ENCODE measurements at regions not wholly inside any gene's neighbourhood (a gene's known extent, or its start where the extent isn't known, plus 50 kb on each side); places are given as distances from the start of the nearest gene placed in this dataset.

GRCh38 chr2:77720115-77720514, 197.9 kb upstream of the LRRTM4 start:
- Histone ChIP-seq H3K4me1 (ENCODE audit: control insufficient read depth, insufficient read depth, low read length) (no peaks in the 10 kb centered on the region), H3K36me3 (ENCODE audit: control insufficient read depth in 2 of 2, insufficient read depth in 1 of 2, low read length in 2 of 2) (no peaks in the 10 kb centered on the region), H3K4me3 (ENCODE audit: low read depth, low read length) (no peak overlapping the region), H3K9me3 (ENCODE audit: control insufficient read depth, insufficient read depth, low read depth, low read length) (no peaks in the 10 kb centered on the region), H3K27ac (ENCODE audit: extremely low read depth, low read depth, low read length) (no peak overlapping the region)
- TF ChIP-seq ZNF302 (tag by site-specific recombination; IDR thresholded peaks at IDR 0.05; ENCODE audit: low read depth) (no peak), ZNF138 (tag by site-specific recombination; IDR thresholded peaks at IDR 0.05; ENCODE audit: borderline replicate concordance) (no peak), KLF9 (tag by site-specific recombination; IDR thresholded peaks at IDR 0.05; ENCODE audit: low read depth) (no peak), ZBTB6 (tag by site-specific recombination; IDR thresholded peaks at IDR 0.05) (no peak), ZNF184 (tag by site-specific recombination; IDR thresholded peaks at IDR 0.05) (no peak), ZNF777 (tag by site-specific recombination; IDR thresholded peaks at IDR 0.05; ENCODE audit: borderline replicate concordance) (no peak)
- ChIA-PET CTCF (no interaction called here), POLR2A (no interaction called here)

DNA sequence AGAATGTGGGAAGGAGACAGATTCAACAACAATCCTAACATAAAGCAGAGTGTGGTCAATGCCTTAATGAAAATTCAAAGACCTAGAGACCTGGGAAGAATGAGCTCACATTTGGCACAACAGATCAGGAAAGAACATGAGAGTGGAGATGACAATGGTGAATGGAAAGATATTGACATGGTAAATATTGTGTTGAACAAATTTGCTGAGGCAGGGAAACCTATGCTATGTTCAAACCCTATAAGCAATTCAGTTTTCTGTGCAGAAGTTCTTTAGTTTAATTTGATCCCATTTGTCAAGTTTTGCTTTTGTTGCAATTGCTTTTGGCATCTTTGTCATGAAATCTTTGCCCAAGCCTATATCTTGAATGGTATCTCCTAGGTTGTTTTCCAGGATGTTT, 199.4 kb upstream of the LRRTM4 start:
- CTCF ChIA-PET, result no interaction called here
- H3K36me3 ChIP-seq (ENCODE audit: control insufficient read depth in 2 of 2, insufficient read depth in 1 of 2, low read length in 2 of 2), result no peaks in the 10 kb centered on the region
- no peaks in the 10 kb centered on the region for H3K4me1 ChIP-seq (ENCODE audit: control insufficient read depth, insufficient read depth, low read length)
- POLR2A ChIA-PET, result no interaction called here
- no peak overlapping the region for H3K27ac ChIP-seq (ENCODE audit: extremely low read depth, low read depth, low read length)
- H3K9me3 ChIP-seq (ENCODE audit: control insufficient read depth, insufficient read depth, low read depth, low read length), result no peaks in the 10 kb centered on the region
- no peak overlapping the region for H3K4me3 ChIP-seq (ENCODE audit: low read depth, low read length)
- TF ChIP-seq ZNF350 (tag by site-specific recombination; IDR thresholded peaks at IDR 0.05), result no peak
- TF ChIP-seq ZNF501 (tag by site-specific recombination; IDR thresholded peaks at IDR 0.05), result no peak
- no peak for TF ChIP-seq HOXD13 (CRISPR knock-in tag; IDR thresholded peaks at IDR 0.05; ENCODE audit: borderline replicate concordance)
- TF ChIP-seq ZFP69B (tag by site-specific recombination; IDR thresholded peaks at IDR 0.05), result no peak
- TF ChIP-seq, protein P1, sequence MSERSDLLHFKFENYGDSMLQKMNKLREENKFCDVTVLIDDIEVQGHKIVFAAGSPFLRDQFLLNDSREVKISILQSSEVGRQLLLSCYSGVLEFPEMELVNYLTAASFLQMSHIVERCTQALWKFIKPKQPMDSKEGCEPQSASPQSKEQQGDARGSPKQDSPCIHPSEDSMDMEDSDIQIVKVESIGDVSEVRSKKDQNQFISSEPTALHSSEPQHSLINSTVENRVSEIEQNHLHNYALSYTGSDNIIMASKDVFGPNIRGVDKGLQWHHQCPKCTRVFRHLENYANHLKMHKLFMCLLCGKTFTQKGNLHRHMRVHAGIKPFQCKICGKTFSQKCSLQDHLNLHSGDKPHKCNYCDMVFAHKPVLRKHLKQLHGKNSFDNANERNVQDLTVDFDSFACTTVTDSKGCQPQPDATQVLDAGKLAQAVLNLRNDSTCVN (tag by site-specific recombination; optimal IDR thresholded peaks at IDR 0.05), result no peak
- TF ChIP-seq SETDB1 (IDR thresholded peaks at IDR 0.05; ENCODE audit: insufficient read length, low read length), result no peak
- no peak for TF ChIP-seq ZNF292 (tag by site-specific recombination; IDR thresholded peaks at IDR 0.05; ENCODE audit: borderline replicate concordance, low read depth)
- no peak for TF ChIP-seq ZNF514 (tag by site-specific recombination; IDR thresholded peaks at IDR 0.05)
- TF ChIP-seq ZNF423 (tag by site-specific recombination; IDR thresholded peaks at IDR 0.05), result no peak
- TF ChIP-seq ZNF202 (tag by site-specific recombination; IDR thresholded peaks at IDR 0.05; ENCODE audit: borderline replicate concordance), result no peak
- no peak for TF ChIP-seq ZNF670 (tag by site-specific recombination; IDR thresholded peaks at IDR 0.05; ENCODE audit: low read depth)
- TF ChIP-seq ZNF747 (tag by site-specific recombination; IDR thresholded peaks at IDR 0.05), result no peak
- no peak for TF ChIP-seq ZNF398 (tag by site-specific recombination; IDR thresholded peaks at IDR 0.05)
- TF ChIP-seq EGR2 (tag by site-specific recombination; IDR thresholded peaks at IDR 0.05; ENCODE audit: low read depth), result no peak
- TF ChIP-seq ZNF140 (tag by site-specific recombination; IDR thresholded peaks at IDR 0.05), result no peak
- TF ChIP-seq, protein P2, sequence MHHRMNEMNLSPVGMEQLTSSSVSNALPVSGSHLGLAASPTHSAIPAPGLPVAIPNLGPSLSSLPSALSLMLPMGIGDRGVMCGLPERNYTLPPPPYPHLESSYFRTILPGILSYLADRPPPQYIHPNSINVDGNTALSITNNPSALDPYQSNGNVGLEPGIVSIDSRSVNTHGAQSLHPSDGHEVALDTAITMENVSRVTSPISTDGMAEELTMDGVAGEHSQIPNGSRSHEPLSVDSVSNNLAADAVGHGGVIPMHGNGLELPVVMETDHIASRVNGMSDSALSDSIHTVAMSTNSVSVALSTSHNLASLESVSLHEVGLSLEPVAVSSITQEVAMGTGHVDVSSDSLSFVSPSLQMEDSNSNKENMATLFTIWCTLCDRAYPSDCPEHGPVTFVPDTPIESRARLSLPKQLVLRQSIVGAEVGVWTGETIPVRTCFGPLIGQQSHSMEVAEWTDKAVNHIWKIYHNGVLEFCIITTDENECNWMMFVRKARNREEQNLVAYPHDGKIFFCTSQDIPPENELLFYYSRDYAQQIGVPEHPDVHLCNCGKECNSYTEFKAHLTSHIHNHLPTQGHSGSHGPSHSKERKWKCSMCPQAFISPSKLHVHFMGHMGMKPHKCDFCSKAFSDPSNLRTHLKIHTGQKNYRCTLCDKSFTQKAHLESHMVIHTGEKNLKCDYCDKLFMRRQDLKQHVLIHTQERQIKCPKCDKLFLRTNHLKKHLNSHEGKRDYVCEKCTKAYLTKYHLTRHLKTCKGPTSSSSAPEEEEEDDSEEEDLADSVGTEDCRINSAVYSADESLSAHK (tag by site-specific recombination; IDR thresholded peaks at IDR 0.05), result no peak
- TF ChIP-seq MYNN (tag by site-specific recombination; IDR thresholded peaks at IDR 0.05; ENCODE audit: borderline replicate concordance), result no peak
- TF ChIP-seq SP3 (tag by site-specific recombination; IDR thresholded peaks at IDR 0.05), result no peak

All from HEK293 (cell line).